ENCODE measurements at regions not wholly inside any gene's neighbourhood (a gene's known extent, or its start where the extent isn't known, plus 50 kb on each side); places are given as distances from the start of the nearest gene placed in this dataset.

DNA sequence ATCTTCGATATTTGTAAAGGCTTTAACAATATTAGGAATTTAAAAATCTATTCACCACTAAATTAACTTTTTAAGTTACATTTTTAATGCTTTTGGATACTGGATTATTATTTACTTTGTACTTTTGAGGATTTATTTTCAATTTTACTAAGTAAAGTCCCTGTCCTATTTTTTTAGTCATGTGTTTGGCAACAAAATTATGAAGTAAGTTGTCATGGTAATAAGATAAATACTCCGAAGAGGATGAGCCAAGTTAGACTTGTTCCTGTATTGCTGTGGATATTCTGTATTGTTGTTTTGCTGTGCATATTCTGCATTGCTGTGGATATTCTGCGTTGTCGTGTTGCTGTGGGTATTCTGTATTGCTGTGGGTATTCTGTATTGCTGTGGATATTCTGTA lies 210.1 kb downstream of the MTRR start:
- no peak for TF ChIP-seq POLR2A (IDR thresholded peaks at IDR 0.05; ENCODE audit: extremely low read depth, insufficient read length)
- TF ChIP-seq, protein P1, sequence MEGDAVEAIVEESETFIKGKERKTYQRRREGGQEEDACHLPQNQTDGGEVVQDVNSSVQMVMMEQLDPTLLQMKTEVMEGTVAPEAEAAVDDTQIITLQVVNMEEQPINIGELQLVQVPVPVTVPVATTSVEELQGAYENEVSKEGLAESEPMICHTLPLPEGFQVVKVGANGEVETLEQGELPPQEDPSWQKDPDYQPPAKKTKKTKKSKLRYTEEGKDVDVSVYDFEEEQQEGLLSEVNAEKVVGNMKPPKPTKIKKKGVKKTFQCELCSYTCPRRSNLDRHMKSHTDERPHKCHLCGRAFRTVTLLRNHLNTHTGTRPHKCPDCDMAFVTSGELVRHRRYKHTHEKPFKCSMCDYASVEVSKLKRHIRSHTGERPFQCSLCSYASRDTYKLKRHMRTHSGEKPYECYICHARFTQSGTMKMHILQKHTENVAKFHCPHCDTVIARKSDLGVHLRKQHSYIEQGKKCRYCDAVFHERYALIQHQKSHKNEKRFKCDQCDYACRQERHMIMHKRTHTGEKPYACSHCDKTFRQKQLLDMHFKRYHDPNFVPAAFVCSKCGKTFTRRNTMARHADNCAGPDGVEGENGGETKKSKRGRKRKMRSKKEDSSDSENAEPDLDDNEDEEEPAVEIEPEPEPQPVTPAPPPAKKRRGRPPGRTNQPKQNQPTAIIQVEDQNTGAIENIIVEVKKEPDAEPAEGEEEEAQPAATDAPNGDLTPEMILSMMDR (IDR thresholded peaks at IDR 0.05; ENCODE audit: low read depth, low read length), result no peak
